Activated CD8-positive, alpha-beta memory T cell treated with anti-CD3 and anti-CD28 coated beads, Interleukin-2, amount 50 U/mL, for 24 hours (primary cell): ENCODE measurements at regions not wholly inside any gene's neighbourhood (a gene's known extent, or its start where the extent isn't known, plus 50 kb on each side); places are given as distances from the start of the nearest gene placed in this dataset.
A peak's percentile ranks its signal among the peaks of the same experiment; 100 is the strongest.
"Not testable (repeated sequence)": the region's sequence is repeated elsewhere in the genome, so short reads cannot be mapped to it uniquely, and the experiment has no call there.

Experiments
- DNase-seq: peaks from one replicate; pipeline ENCODE4 v3.0.0-alpha.2; 2020; ENCODE audit errors: extremely low read depth

DNA sequence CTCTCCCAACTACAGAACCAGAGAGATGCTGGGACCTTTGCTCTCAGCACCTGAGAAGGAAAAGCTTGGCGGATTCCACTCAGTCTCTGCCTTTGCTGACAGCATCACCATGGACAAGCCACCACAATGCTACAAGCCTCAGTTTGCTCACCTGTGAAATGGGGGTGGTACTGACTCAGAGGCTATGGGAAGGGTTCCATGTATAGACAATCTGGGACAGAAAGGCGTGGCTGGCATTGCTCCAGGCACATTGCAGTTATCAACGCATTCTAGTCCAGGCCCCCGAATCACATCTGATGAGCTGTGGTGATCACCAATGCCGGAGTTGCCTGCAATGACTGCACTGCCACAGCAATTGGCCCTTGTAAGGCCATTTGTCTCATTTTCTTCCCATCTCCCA, 72.6 kb downstream of the ISX start:
- no peak for DNase-seq

DNA sequence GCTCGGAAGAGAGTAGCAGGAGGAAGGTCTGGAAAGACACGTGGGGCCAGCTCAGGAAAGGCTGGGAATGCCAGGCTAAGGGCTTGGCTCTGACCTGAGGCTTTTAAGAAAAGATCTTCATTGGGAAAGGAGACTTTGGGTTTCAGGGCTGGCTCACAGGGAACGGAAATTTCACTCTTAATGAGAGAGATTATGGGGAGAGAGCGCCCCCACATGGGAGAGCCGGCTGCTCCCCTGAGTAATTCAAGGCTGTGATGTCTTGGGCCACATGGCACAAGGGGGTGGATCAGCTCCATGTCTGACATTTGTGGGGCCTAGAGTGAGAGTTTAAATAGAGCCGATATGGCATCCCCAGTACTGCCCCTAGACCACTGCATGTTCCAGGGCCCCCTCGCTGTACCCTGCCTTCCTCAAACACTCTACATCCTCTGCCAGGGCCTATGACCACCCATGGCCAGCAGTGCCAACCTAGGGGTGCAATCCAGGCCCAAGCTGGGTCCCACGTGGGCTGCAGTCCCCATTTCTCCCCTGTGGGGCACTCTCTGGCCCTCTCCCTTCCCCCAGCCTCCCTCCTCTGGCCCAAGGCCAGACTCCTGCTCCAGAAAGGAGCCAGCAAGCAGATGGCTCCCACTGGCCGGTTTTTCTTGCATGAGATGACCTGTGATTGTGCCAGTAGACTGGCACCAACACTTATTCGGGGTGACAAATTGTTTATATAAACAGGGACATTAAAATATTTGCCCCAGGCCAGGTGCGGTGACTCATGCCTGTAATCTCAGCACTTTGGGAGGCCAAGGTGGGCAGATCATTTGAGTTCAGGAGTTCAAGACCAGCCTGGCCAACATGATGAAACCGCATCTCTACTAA, 75.2 kb downstream of the ISX start:
- DNase-seq, result no peak

DNA sequence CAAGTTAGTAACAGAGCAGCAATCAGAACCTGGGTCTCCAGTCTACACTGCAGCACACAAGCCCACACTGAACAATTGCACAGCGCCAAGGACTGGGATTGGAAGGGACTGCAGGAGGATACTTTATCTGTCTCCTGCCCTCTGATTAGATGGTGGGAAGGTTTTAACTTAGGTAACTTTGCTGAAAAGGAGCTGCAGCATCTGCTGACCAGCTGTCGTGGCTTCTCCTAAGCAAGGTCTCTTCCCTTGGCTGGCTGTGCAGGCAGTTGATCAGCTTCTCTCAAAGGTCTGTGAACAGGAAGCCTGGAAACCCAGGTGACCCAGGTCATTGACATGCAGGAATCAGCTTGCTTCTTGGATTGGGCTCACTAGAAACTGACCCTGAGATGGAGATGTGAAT, 82.4 kb downstream of the ISX start:
- no peak for DNase-seq

DNA sequence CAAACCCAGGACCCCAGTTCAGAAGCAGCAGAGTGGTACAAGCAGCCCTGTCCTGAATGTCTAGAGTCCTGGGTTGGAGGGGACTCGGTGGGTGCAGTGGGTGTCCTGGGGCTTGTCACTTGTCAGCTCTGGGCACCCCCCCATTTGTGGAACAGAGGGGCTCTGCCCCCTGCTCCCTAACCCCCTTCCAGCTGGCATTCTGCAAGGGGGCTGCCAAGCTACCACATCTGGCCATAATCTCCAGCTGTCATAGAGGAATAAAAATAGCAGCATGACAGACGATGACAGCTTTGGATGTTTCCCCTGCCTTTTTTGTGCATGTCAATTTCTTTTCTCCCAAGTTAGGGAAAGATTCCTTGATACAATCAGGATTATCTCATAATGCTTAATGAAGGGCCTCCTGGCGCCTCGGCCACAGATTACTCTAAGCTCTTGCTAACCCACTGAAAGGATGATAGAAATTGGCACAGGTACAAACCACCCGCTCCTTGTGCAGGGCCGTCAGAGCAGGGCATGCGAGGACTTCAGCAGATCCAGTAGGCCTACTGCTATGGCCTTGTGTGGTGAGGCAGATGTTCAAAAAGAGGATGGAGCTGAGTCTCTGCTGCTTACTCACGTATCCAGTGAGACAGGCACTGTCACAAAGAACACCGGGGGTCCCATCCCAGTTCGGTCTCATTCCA, 83.0 kb downstream of the ISX start:
- no peak for DNase-seq

DNA sequence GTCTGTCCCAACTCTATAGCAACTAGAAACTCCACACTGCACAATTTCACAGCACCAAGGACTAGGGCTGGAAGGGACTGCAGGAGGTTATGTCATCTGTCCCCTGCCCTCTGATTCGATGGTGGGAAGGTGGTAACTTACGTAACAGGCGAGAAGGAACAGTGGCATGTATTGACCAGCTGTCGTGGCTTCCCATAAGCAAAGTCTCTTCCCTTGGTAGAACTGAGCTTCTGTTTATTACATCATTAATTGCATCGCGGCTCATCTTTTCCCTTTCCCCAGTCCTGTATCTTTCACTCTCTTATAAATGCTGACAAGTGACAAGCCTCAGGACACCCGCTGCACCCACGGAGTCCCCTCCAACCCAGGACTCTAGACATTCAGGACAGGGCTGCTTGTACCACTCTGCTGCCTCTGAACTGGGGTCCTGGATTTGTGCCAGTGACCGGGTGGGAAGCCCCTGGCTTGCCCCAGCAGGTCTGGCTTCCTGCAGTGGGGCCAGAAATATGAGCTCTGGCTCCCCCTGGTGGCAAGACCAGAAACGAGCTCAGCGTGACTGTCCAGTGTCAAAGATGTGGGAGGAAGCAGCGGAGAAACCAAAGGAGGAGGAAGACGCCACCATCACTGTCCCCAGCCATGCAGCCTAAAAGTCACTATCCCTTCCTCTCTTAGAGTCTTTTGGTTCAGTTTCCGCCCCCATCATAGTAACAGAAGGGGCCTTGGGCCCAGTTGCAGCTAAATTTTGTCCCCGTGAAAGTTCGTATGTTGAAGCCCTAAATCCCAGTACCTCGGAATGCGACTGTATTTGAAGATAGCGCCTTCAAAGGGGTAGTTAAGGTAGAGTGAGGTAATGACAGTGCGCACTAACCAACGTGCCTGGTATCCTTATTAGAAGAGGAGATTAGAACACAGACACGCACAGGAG, 84.5 kb downstream of the ISX start:
- peak; percentile 23 for DNase-seq

DNA sequence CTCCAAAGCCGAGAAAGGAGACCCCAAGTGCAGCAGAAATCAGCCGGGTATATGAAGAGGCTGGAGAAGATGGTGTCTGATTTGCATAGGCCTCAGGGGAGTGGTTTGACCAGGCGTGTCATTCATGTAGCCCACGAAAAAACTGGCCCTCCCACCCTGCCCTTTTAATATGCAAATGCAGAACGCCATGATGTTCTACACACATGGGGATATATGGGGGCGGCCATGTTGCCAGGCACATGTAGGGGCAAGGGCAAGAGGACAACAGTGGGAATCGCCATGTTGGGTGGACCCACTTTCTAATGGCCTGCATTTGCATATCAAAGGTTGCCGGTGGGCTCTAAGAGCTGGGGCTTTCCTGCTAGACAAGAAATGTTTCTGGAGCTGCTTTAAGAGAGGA, 86.4 kb downstream of the ISX start:
- no peak for DNase-seq

DNA sequence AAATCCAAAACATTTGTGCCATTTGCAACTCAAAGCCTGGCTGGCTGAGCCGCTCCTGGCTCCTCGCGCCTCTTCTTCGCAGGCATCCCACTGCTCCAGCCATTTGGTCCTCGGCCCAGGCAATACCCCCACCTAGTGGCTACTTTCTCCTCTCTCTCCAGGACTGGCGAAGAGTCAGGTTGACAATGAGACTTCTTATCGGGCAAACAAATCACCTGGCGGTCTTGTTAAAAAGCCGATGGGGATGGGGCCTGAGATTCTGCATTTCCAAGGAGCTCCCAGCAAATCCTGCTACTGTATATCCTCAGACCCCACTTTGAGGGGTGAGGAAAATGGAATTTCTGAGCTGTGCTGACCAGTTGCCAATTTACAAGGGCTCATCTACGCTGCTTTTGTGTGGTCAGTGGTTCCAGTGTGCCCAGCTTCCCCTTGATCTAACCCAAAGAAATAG, 89.0 kb downstream of the ISX start:
- DNase-seq, result no peak

DNA sequence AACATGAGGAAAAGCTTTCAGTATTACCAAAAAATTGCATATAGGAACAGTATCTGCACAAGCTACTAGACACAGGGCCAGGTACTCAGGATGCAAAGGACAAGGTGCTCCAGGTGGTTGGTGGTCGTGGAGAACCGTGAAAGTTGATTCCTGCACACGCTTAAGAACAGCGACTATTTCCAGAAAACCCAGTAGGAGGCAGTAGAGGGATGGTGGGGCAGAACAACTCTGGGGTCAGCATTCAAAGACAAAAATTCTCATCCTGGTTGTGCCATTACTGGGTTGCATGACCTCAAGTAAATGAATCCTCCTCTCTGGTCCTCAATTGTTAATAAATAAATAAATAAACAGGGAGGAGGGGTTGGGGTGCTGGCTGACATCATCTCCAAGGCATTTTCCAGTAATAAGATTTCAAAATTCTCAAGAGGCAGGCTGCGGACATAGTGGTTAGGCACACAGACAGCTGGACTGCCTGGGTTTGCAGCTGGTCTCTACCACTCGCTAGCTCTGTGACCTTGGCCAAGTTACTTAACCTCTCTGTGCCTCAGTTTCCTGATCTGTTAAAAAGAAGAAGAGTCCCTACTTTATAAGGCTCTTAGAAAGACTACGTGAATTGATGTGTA, 89.6 kb downstream of the ISX start:
- no peak for DNase-seq

DNA sequence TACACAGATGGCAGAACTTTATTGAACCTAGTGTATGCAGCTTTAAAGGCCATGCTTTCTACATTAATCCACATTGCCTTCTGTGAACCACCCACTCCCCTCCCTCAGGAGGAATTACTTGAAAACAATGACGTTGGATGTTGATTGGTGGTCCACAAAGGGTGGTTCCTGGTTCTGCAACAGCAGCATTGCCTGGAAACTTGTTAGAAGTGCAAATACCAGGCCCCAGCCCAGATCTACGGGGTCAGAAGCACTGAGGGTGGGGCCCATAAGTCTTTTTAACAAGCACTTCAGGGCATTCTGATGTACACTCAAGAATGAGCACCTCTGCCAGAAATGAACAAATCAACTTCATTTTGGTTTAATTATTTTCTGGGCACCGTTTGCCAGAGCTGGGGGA, 91.0 kb downstream of the ISX start:
- no peak for DNase-seq

DNA sequence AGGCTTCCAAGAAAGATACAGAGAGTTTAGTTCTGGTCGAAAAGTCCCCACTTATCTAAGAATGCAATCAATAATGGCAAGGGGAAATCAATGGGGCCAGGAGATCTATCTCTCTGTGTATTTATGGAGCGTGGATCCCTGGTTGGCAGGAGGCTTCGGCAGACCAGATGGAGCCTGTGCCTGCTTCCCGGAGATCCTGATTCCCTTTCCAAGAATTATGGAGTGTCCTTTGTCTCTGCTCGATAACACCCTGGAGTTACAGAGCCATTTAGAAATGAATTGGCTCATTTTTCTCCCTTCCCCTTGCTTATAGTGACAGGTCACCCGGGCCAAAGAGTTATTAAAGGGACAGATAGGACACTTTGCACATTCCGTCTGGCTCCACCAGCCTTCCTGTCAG, 92.4 kb downstream of the ISX start:
- DNase-seq, result no peak

DNA sequence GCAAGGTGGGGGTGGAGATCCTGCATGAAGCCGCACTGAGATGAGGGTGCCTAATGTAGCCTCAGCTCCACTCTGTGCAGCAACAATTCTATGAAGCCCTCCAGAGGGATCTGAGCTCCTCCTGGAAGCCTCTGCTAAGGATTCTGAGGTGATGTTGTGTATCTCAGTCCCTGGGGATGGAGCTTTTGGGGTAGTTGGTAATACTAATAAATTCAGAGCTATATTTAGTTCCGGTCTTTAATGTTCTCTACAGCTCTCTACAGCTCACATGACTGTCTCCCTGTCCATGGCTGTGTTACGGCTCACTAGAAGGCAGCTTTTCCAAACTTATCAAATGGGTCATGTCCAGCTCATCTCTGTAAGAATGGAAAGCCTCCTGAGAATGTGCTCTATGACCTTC, 93.4 kb downstream of the ISX start:
- DNase-seq, result no peak

DNA sequence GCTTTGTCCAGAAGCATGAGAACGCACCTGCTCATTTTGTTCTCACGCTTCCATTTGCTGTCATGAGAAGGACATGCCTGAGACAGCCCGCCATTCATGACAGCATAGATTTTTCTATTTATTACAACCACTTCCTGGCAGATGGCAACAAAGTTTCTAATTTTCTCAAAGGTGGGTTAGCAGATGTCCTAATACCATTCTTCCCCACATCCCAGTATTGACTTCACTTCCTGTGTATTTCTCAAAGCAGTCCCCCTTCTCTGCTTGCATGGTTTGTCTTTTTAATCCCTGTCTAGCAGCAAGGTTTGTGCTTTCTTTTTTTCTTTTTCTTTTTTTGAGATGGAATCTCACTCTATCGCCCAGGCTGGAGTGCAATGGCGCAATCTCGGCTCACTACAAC, 94.3 kb downstream of the ISX start:
- no peak for DNase-seq

DNA sequence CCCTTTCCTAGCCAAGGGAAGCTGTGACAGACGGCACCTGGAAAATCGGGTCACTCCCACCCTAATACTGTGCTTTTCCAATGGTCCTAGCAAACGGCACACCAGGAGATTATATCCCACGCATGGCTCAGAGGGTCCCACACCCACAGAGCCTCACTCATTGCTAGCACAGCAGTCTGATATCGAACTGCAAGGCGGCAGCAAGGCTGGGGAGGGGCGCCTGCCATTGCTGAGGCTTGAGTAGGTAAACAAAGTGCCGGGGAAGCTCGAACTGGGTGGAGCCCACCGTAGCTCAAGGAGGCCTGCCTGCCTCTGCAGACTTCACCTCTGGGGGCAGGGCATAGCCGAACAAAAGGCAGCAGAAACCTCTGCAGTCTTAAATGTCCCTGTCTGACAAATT, 91.4 kb upstream of the HMGXB4 start:
- not testable (repeated sequence) for DNase-seq

DNA sequence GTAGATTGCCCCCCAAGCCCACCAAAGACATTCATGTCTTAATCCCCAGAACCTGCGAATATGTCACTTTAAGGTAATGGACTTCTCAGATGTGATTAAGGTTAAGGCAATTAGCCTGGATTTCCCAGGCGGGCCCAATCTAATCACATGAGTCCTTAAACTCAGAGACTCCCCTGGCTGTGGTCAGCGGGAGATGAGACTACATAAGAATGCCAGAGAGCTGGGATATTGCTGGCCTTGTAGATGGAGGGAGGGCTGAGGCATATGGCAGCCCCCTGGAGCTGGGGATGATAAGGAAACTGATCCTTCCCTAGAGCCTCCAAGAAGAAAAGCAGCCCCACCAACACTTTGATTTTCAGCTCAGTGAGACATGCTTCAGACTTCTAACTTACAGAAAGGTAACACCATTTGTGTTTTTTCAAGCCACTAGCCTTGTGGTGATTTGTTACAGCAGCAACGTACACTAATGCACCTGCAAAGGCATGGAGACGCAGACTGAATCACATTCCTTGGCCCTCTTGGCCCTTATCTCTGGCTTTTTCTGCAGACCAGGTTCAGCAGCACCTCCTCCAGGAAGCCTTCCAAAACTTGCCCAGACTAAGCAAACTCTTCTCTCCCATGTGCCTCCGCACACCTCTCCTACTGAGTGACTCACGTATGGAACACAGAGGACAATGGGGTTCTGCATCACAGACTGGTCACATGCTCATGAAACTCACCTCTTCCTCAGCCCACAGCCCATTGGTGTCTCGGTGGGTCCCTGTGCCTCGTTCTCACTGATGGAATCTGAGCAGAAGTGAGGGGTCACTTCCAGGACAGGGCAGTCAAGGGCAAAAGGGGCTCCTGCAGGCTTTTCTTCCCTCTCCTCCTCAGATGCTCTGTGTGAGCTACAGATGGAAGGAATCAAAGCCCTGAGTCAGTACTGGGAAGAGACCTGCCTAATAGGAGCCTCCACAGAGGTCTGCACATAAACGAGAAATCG, 86.3 kb upstream of the HMGXB4 start:
- DNase-seq, result no peak

DNA sequence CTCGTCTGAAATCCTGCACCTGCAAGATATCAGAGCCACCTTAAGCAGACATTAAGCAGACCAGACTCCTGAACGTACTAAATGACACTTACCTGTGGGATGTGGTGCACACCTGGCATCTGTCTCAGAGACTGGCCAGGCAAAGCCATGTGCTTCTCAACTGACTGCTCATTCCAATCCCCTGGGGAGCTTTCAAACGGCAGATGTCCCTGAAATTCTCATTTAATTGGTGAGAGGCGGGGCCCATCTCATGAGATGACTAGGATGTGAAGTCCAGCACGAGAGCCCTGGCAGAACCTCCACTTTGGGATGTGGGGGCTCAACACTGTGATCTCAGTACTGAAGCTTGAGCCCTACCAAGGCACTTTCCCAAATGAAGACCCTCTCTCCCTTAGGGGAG, 84.9 kb upstream of the HMGXB4 start:
- no peak for DNase-seq

DNA sequence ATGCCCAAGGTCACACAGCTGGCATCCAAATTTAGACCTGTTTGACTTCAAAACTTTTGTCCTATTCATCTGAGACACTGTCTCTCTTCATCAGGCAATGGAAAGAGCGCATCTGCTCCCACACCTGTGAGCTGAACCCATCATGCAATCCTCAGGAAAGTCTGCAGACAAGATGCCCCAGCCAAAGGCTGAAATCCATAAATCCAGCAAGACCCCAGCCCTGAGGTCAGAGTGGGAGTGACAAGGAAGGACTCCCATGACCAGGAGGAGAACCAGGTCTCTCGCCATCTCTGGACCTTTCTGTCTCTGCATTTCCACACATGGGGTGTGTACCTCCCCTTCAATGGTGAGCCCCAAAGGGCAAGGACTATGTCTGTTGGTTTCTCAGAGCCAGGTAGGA, 83.6 kb upstream of the HMGXB4 start:
- no peak for DNase-seq

DNA sequence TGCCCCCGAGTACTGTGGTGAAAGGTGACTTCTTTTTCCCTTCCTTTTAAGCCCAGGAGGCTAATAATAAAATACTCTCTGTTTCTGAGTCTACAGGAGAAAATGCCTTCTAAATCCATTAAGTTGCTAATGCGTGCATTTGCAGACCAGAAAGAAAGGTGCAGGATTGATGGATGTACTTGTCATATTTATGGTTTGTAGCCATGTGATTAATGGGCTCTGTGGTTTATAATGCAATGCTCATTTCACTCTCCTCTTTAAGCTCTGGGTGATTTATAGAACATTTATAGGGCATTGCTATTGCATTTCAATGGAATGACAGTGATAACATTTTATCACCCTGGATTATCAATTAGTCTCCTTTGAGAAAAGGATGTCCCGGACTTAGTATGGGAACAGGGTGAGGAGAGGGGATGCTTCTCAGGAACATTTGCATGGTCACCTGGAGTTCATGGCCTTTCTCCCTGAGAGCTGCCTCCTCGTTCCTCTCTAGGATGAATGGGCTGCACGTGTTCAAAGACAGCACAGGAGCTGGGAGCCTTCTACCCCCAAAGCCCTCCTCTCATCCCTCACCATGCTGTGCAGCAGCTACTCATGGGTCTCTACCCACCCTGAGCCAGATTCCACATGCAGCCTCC, 82.8 kb upstream of the HMGXB4 start:
- no peak for DNase-seq

DNA sequence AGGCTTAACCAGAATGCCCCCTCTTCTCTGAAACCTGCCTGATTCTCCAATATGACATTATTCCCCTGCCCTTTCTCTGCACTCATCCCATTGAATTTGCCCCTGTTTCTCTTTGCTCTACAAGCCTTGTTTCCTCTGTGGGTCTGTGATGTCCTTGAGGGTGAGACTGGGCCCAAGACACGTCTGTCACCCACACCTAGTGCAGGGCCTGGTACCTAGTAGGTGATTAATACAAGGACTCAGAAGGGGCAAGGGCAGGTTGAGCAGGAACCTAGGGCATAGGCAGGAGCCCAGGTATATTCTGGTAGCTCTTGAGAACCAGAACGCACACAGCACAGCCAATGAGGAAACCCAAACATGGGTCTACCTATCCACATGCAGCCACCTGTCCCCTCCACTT, 81.9 kb upstream of the HMGXB4 start:
- DNase-seq, result no peak

DNA sequence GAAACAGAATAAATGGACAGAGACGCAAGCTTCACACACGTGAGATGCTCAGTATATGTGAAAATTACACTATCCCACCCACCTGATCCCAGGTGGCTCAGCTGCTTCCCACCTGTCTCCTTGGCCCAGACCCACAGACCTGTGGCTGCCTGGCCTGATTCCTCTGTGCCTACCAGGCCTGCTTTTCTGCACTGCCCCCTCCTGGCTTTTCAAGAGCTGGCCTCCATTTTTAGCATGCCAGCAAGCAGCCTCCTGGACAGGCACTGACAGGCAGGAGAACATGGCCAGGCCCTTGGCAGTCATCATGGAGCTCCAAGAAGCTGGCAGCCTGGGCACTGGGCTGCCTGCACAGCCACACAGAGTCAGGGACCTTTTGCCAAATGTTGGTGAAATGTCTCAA, 79.5 kb upstream of the HMGXB4 start:
- no peak for DNase-seq

DNA sequence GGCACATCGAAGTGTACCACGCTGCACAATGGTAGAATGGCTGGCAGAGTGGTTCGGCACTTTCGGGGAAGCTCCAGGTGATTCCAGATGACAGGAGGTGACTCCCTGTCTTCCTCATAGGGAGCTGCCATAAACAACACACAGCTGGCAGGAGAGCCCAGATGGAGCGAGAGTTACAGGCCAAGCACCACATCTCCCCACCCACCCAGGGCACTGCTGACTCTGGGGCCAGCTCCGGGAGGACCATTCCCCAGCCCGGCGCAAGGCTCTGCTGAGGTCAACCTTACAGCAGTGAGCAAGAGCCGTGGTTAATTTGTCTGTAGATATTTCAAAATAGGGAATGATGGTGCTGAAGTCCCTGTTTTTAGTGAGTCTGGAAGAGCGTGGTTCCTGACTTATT, 78.8 kb upstream of the HMGXB4 start:
- no peak for DNase-seq
